Left lung (tissue), 4 donors: ENCODE measurements at regions not wholly inside any gene's neighbourhood (a gene's known extent, or its start where the extent isn't known, plus 50 kb on each side); places are given as distances from the start of the nearest gene placed in this dataset.

ENCODE experiments used
- ATAC-seq: fragments of 200-7000 bp; cut with Tn5 transposase; one replicate; pipeline ENCODE4 v1.9.1; 2020; ENCODE audit warnings: moderate library complexity
- DNase-seq, 4 donors: peaks; one replicate each; pipeline ENCODE4 v3.0.0-alpha.2; 2013 to 2020
- H3K27ac ChIP-seq, 2 donors: fragments of 200-600 bp; sonication (generic) in 1 of 2; one replicate each; pipeline versions ENCODE4 v1.5.0 to v1.8.0; 2020 to 2021
- H3K27me3 ChIP-seq, 2 donors: fragments of 200-600 bp; sonication (generic) in 1 of 2; one replicate each; pipeline versions ENCODE4 v1.5.0 to v1.8.0; 2020 to 2021
- H3K36me3 ChIP-seq, 2 donors: fragments of 200-600 bp; sonication (generic) in 1 of 2; one replicate each; pipeline versions ENCODE4 v1.5.0 to v1.8.0; 2020 to 2021
- H3K4me1 ChIP-seq, 2 donors: fragments of 200-600 bp; one replicate each; pipeline ENCODE4 v1.8.0; 2021
- H3K4me3 ChIP-seq, 2 donors: fragments of 200-600 bp; sonication (generic) in 1 of 2; one replicate each; pipeline versions ENCODE4 v1.5.0 to v1.8.0; 2020 to 2021; ENCODE audit warnings: mild to moderate bottlenecking in 1 of 2
- H3K9me3 ChIP-seq, 2 donors: fragments of 200-600 bp; sonication (generic) in 1 of 2; one replicate each; pipeline versions ENCODE4 v1.5.0 to v1.8.0; 2020 to 2021
- intact Hi-C, 2 donors: fragments of 100-400 bp; cut with DNase I; formaldehyde crosslinking; loops; one replicate each; pipeline versions ENCODE4 v1.11.2 to v1.14.2; 2022
- TF ChIP-seq, protein P1 (sequence below), 2 donors: fragments of 200-600 bp; sonication (generic) in 1 of 2; IDR thresholded peaks; one replicate each; pipeline versions ENCODE4 v1.5.0 to v1.8.0; 2021; ENCODE audit warnings: antibody characterized with exemption in 2 of 2
- donor health status: DM: no; HTN: yes; CAD: no.
- donor health status: DM: no; HTN: no; CAD: no.

DNA sequence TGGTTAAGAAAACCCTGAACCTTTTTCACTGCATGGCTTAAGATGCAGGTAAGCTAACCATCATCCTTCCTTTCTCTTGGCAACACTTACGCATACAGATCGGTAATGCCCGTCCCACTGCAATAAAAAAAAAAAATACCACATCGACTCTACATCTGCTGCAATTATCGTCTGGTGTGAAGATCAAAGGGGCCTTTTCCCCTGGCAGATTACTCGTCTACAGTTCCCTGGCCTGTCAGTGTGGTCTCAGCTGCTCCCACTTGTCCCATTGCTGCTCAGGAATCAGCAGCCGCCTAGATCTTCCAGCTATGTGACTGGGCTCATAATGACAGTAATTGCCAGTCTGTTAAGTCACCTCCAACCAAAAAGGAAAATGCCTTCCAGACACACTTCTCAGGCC is 133.1 kb downstream of the SETD4 start:
- no peaks in the 10 kb centered on the region for H3K27me3 ChIP-seq
- no peaks in the 10 kb centered on the region for H3K9me3 ChIP-seq
- no peak overlapping the region for H3K4me3 ChIP-seq
- H3K4me1 ChIP-seq = peaks cover 0 to 19% of the 10 kb centered on the region in 2 donors
- intact Hi-C loops = no loop called here
- H3K27ac ChIP-seq = no peak overlapping the region
- DNase-seq = no peak
- no peak for ATAC-seq
- TF ChIP-seq, protein P1, sequence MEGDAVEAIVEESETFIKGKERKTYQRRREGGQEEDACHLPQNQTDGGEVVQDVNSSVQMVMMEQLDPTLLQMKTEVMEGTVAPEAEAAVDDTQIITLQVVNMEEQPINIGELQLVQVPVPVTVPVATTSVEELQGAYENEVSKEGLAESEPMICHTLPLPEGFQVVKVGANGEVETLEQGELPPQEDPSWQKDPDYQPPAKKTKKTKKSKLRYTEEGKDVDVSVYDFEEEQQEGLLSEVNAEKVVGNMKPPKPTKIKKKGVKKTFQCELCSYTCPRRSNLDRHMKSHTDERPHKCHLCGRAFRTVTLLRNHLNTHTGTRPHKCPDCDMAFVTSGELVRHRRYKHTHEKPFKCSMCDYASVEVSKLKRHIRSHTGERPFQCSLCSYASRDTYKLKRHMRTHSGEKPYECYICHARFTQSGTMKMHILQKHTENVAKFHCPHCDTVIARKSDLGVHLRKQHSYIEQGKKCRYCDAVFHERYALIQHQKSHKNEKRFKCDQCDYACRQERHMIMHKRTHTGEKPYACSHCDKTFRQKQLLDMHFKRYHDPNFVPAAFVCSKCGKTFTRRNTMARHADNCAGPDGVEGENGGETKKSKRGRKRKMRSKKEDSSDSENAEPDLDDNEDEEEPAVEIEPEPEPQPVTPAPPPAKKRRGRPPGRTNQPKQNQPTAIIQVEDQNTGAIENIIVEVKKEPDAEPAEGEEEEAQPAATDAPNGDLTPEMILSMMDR (IDR thresholded peaks at IDR 0.05) = no peak
- no peaks in the 10 kb centered on the region for H3K36me3 ChIP-seq

DNA sequence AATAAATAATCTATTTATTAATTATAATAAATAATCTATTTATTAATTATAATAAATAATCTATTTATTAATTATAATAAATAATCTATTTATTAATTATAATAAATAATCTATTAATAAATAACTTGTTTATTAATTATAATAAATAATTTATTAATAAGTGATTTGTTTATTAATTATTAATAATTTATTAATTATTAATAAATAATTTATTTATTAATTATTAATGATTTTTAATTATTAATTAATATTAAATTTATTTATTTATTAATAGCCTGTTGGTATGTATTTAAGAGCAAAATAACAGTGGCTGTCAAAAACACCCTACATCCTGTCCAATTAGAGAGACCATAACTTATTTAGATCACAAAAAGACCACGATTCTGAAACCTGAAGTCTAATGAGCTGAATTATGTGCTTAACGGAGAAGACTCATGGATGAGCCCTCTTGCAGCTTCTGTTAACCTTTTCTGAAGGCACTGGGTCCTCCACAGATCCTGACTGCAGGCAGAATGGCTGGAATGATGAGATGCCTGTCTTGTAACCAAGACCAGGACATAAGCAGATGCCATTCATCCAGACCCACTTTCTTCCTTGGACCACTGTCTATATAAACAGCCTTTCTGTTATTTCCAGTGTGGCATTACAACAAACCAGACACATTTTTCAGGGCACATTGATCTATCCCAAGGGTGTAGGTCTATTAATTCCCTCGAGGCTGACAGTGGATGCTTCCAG is 134.2 kb downstream of the SETD4 start:
- no peaks in the 10 kb centered on the region for H3K27me3 ChIP-seq
- H3K27ac ChIP-seq = no peak overlapping the region
- DNase-seq = no peak
- no peaks in the 10 kb centered on the region for H3K36me3 ChIP-seq
- no peak for ATAC-seq
- H3K9me3 ChIP-seq = no peaks in the 10 kb centered on the region
- H3K4me1 ChIP-seq = peaks cover 0 to 12% of the 10 kb centered on the region in 2 donors
- intact Hi-C loops = no loop called here
- TF ChIP-seq, protein P1 (IDR thresholded peaks at IDR 0.05) = no peak
- H3K4me3 ChIP-seq = no peak overlapping the region

DNA sequence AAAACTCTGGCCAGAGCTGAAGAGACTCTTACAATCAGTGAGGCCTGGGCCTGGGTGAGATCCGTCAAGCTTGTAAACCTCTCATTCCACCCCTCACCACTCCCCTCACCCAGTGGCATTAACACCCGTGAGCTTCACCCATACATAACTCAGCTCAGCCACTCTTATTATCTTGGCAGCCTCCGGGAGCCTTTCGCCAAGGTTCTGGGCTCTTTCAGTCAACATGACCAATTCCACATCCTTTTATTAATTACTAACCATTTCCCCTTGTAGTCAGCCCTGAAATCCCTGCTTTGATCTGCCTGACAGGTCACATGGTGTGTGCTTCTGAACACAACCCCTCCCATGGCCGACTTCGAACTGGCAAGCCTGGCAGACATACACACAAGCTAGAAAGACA is 134.8 kb downstream of the SETD4 start:
- DNase-seq (peak in 2 of 4 donors; percentile 36 to 62), ATAC-seq (peak; percentile 49)
- H3K4me1 ChIP-seq = peaks cover 0 to 12% of the 10 kb centered on the region in 2 donors
- peak overlapping the region in 1 of 2 donors; percentile 31 for H3K27ac ChIP-seq
- H3K27me3 ChIP-seq = no peaks in the 10 kb centered on the region
- no peak overlapping the region for H3K4me3 ChIP-seq
- TF ChIP-seq, protein P1 (IDR thresholded peaks at IDR 0.05) = no peak
- H3K36me3 ChIP-seq = no peaks in the 10 kb centered on the region
- intact Hi-C loops = no loop called here
- no peaks in the 10 kb centered on the region for H3K9me3 ChIP-seq

DNA sequence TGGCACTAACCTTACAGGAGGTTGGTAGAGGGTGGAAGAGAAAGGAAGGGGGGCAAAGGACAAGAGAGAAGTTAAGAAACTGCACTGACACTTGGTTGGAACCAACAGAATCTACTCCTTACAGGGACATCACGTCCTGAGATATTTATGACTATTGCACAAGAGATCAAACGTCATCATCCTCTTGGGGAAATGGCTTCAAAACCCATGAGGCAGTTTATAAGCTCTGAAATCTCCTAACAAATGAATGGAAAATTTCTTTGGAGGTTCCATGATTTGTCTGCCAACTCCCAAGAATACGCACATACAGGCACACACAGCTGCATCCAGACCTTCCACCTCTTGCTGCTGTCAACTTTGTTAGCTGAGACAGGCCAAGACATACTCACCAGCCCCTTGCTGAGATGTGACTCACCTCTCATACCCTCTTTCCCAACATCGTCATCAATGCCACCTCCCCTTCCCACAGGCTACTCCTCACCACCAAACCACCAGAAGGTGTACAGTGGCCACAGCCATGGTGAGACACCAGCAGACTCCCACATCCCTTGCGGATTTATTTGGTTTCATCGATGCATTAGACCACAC is 135.5 kb downstream of the SETD4 start:
- Histone ChIP-seq H3K9me3 (no peaks in the 10 kb centered on the region), H3K27ac (peak overlapping the region in 1 of 2 donors; percentile 31), H3K36me3 (no peaks in the 10 kb centered on the region), H3K4me3 (no peak overlapping the region), H3K27me3 (no peaks in the 10 kb centered on the region), H3K4me1 (peaks cover 0 to 12% of the 10 kb centered on the region in 2 donors)
- peak; percentile 58 for ATAC-seq
- peak in 1 of 4 donors; percentile 35 for DNase-seq
- TF ChIP-seq, protein P1 (IDR thresholded peaks at IDR 0.05) = no peak
- intact Hi-C loops = no loop called here

DNA sequence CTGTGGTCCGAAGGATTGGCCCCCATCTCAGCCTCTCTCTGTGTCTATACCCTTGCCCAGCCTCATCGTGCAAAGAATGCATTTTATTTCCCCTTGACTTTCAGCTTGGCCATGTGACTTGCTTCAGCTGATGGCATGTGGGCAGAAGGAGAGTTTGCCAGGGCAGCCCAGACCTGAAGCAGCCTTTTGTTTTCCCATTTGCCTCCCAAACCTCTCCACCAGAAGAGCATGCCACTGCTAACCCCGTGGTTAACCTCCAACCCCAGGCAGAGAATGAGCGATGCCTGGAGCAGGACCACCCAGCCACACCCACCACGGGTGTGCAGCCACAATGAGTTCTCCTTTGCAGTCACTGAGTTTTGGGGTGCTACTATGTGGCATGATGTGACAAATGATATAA is 136.4 kb downstream of the SETD4 start:
- peaks cover 0 to 12% of the 10 kb centered on the region in 2 donors for H3K4me1 ChIP-seq
- DNase-seq (no peak), ATAC-seq (no peak)
- no peaks in the 10 kb centered on the region for H3K27me3 ChIP-seq
- intact Hi-C loops = no loop called here
- no peak overlapping the region for H3K27ac ChIP-seq
- no peaks in the 10 kb centered on the region for H3K36me3 ChIP-seq
- TF ChIP-seq, protein P1 (IDR thresholded peaks at IDR 0.05) = no peak
- H3K9me3 ChIP-seq = peaks cover 0 to 2% of the 10 kb centered on the region in 2 donors
- H3K4me3 ChIP-seq = no peak overlapping the region
